SK-N-SH treated with all-trans-retinoic acid at 6 μM for 48 hours (cell line): ENCODE measurements at regions not wholly inside any gene's neighbourhood (a gene's known extent, or its start where the extent isn't known, plus 50 kb on each side); places are given as distances from the start of the nearest gene placed in this dataset.

Experiments used
- ATAC-seq: fragments of 200-7000 bp; cut with Tn5 transposase; 3 replicates; pipeline ENCODE4 v1.9.1; 2020; ENCODE audit warnings: mild to moderate bottlenecking, moderate library complexity
- ARNTL ChIP-seq: fragments of 450-650 bp; formaldehyde crosslinking; IDR thresholded peaks from 2 replicates; pipeline ENCODE4 v1.5.0; 2020; ENCODE audit warnings: low read depth, mild to moderate bottlenecking, moderate library complexity, borderline replicate concordance
- BACH2 ChIP-seq: fragments of 250-450 bp; sonication (Bioruptor Pico); IDR thresholded peaks from 2 replicates; pipeline ENCODE4 v1.9.0; 2021; ENCODE audit warnings: mild to moderate bottlenecking, borderline replicate concordance
- CSDC2 ChIP-seq: fragments of 250-450 bp; sonication (Bioruptor Pico); IDR thresholded peaks from 2 replicates; pipeline ENCODE4 v1.5.0; 2020; ENCODE audit warnings: mild to moderate bottlenecking, moderate library complexity
- ESRRG ChIP-seq: fragments of 250-450 bp; sonication (Bioruptor Pico); IDR thresholded peaks from 2 replicates; pipeline ENCODE4 v1.6.1; 2021; ENCODE audit warnings: mild to moderate bottlenecking
- OSR1 ChIP-seq: fragments of 250-450 bp; sonication (Bioruptor Pico); IDR thresholded peaks from 2 replicates; pipeline ENCODE4 v1.8.0; 2022; ENCODE audit warnings: moderate library complexity, mild to moderate bottlenecking, inconsistent platforms
- PPARA ChIP-seq: fragments of 250-450 bp; sonication (Bioruptor Pico); IDR thresholded peaks from 2 replicates; pipeline ENCODE4 v1.5.0; 2020; ENCODE audit warnings: mild to moderate bottlenecking, borderline replicate concordance
- RARB ChIP-seq: fragments of 250-450 bp; sonication (Bioruptor Pico); IDR thresholded peaks from 2 replicates; pipeline ENCODE4 v1.8.0; 2021; ENCODE audit warnings: mild to moderate bottlenecking, moderate library complexity
- SNAI2 ChIP-seq: fragments of 250-450 bp; sonication (Bioruptor Pico); IDR thresholded peaks from 2 replicates; pipeline ENCODE4 v1.5.0; 2020; ENCODE audit warnings: mild to moderate bottlenecking, moderate library complexity
- TCF4 ChIP-seq: fragments of 250-450 bp; sonication (Bioruptor Pico); IDR thresholded peaks from 2 replicates; pipeline ENCODE4 v1.8.0; 2021; ENCODE audit warnings: mild to moderate bottlenecking, moderate library complexity, borderline replicate concordance
- TOX ChIP-seq: fragments of 250-450 bp; sonication (Bioruptor Pico); IDR thresholded peaks from 2 replicates; pipeline ENCODE4 v1.8.0; 2021; ENCODE audit warnings: mild to moderate bottlenecking, moderate library complexity, borderline replicate concordance
- ZC3H10 ChIP-seq: fragments of 250-450 bp; sonication (Bioruptor Pico); IDR thresholded peaks from 2 replicates; pipeline ENCODE4 v1.5.1; 2021; ENCODE audit warnings: mild to moderate bottlenecking, moderate library complexity
- ZFP3 ChIP-seq: fragments of 250-450 bp; sonication (Bioruptor Pico); IDR thresholded peaks from 2 replicates; pipeline ENCODE4 v1.5.0; 2020; ENCODE audit warnings: mild to moderate bottlenecking, moderate library complexity
- ZFP30 ChIP-seq: fragments of 450-650 bp; formaldehyde crosslinking; IDR thresholded peaks from 2 replicates; pipeline ENCODE4 v1.5.0; 2022; ENCODE audit warnings: mild to moderate bottlenecking, moderate library complexity
- ZNF565 ChIP-seq: fragments of 450-650 bp; formaldehyde crosslinking; conservative IDR thresholded peaks from 2 replicates; pipeline ENCODE4 v1.5.0; 2020; ENCODE audit warnings: low read depth, mild to moderate bottlenecking, moderate library complexity
- ZNF70 ChIP-seq: fragments of 450-650 bp; formaldehyde crosslinking; IDR thresholded peaks from 2 replicates; pipeline ENCODE4 v1.5.0; 2020; ENCODE audit warnings: mild to moderate bottlenecking, moderate library complexity
- ZNF8 ChIP-seq: fragments of 450-650 bp; formaldehyde crosslinking; IDR thresholded peaks from 2 replicates; pipeline ENCODE4 v1.5.0; 2020; ENCODE audit warnings: mild to moderate bottlenecking, moderate library complexity
- TF ChIP-seq, protein P1 (sequence below): fragments of 250-450 bp; sonication (Bioruptor Pico); IDR thresholded peaks from 2 replicates; pipeline ENCODE4 v1.5.1; 2021; ENCODE audit warnings: mild to moderate bottlenecking, moderate library complexity
- TF ChIP-seq, protein P2 (sequence below): fragments of 250-450 bp; sonication (Bioruptor Pico); IDR thresholded peaks from 2 replicates; pipeline ENCODE4 v1.8.0; 2020; ENCODE audit warnings: mild to moderate bottlenecking, moderate library complexity, borderline replicate concordance
- TF ChIP-seq, protein P3 (sequence below): fragments of 250-450 bp; sonication (Bioruptor Pico); IDR thresholded peaks from 2 replicates; pipeline ENCODE4 v1.8.0; 2021; ENCODE audit warnings: low read depth, mild to moderate bottlenecking, moderate library complexity, borderline replicate concordance
- TF ChIP-seq, protein P4 (sequence below): fragments of 250-450 bp; sonication (Bioruptor Pico); IDR thresholded peaks from 2 replicates; pipeline ENCODE4 v1.5.0; 2020; ENCODE audit warnings: mild to moderate bottlenecking, moderate library complexity

DNA sequence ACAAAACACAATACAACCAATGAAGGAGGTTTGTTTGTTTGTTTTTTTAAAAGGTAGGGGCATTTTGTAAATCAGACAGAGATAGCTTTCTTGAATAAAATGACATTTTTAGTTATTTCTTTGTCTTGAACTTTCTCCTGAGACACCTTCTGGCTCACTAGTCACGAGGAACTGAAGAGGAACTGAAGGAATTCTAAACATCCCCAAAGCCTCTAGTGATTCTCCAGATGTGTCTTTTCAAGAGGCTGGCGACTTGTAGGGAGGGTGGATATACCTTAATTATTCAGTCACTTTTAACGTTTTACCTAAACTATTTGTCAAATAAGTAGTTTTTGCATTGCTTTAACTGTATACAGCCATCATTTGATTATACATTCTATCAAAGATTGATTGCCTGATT lies 211.2 kb upstream of the LRIG3 start (continued):
- TF ChIP-seq, protein P1, sequence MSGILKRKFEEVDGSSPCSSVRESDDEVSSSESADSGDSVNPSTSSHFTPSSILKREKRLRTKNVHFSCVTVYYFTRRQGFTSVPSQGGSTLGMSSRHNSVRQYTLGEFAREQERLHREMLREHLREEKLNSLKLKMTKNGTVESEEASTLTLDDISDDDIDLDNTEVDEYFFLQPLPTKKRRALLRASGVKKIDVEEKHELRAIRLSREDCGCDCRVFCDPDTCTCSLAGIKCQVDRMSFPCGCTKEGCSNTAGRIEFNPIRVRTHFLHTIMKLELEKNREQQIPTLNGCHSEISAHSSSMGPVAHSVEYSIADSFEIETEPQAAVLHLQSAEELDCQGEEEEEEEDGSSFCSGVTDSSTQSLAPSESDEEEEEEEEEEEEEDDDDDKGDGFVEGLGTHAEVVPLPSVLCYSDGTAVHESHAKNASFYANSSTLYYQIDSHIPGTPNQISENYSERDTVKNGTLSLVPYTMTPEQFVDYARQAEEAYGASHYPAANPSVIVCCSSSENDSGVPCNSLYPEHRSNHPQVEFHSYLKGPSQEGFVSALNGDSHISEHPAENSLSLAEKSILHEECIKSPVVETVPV (CRISPR knock-in tag) = no peak
- TF ChIP-seq, all 23 proteins: peak for 0

DNA sequence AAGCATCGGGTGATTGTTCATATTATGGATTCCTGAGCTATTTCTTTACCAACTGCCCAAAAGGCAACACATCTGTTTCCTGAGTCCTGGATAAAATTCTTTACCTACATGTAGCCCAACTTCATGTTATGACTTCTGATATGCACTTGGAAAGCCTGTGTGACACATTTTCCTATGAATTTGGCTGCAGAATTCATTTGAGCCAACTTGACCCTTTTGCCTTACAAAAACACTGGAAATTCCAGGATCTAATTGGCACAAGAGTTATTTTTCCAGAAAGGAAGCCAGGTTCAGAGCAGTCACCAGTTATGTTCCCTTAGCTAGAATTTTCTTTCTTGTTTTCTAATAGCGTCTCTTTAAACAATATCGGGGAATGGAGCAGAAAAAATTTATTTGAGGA lies 202.5 kb upstream of the LRIG3 start:
- ATAC-seq = no peak
- TF ChIP-seq BACH2 (CRISPR knock-in tag) (no peak), PPARA (CRISPR knock-in tag) (no peak), RARB (no peak)

DNA sequence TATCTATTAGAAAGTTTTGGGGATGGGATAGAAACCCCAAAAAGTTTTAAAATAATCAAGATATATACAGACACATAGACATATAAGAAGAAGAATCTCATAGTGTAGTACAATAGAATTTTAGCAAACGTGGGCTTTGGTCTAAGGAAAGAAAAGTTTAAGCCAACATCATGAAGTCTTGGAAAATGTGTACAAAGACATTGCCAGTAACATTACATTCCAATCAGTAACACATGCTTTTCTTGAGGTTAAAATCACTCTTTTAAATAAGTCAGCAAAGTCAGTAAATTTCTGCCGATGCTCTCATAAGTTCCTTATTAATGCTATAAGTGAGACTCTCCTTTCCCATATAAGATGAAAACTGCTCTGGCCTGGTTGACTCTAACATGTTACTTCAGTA lies 201.1 kb upstream of the LRIG3 start:
- TF ChIP-seq TCF4 (CRISPR knock-in tag) (no peak), SNAI2 (CRISPR knock-in tag) (no peak), TOX (no peak), CSDC2 (CRISPR knock-in tag) (no peak), BACH2 (CRISPR knock-in tag) (no peak)
- TF ChIP-seq, protein P1 (CRISPR knock-in tag) = no peak
- TF ChIP-seq, protein P2, sequence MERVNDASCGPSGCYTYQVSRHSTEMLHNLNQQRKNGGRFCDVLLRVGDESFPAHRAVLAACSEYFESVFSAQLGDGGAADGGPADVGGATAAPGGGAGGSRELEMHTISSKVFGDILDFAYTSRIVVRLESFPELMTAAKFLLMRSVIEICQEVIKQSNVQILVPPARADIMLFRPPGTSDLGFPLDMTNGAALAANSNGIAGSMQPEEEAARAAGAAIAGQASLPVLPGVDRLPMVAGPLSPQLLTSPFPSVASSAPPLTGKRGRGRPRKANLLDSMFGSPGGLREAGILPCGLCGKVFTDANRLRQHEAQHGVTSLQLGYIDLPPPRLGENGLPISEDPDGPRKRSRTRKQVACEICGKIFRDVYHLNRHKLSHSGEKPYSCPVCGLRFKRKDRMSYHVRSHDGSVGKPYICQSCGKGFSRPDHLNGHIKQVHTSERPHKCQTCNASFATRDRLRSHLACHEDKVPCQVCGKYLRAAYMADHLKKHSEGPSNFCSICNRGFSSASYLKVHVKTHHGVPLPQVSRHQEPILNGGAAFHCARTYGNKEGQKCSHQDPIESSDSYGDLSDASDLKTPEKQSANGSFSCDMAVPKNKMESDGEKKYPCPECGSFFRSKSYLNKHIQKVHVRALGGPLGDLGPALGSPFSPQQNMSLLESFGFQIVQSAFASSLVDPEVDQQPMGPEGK = no peak
- TF ChIP-seq, protein P3, sequence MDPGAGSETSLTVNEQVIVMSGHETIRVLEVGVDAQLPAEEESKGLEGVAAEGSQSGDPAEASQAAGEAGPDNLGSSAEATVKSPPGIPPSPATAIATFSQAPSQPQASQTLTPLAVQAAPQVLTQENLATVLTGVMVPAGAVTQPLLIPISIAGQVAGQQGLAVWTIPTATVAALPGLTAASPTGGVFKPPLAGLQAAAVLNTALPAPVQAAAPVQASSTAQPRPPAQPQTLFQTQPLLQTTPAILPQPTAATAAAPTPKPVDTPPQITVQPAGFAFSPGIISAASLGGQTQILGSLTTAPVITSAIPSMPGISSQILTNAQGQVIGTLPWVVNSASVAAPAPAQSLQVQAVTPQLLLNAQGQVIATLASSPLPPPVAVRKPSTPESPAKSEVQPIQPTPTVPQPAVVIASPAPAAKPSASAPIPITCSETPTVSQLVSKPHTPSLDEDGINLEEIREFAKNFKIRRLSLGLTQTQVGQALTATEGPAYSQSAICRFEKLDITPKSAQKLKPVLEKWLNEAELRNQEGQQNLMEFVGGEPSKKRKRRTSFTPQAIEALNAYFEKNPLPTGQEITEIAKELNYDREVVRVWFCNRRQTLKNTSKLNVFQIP (CRISPR knock-in tag) = no peak
- no peak for ATAC-seq

DNA sequence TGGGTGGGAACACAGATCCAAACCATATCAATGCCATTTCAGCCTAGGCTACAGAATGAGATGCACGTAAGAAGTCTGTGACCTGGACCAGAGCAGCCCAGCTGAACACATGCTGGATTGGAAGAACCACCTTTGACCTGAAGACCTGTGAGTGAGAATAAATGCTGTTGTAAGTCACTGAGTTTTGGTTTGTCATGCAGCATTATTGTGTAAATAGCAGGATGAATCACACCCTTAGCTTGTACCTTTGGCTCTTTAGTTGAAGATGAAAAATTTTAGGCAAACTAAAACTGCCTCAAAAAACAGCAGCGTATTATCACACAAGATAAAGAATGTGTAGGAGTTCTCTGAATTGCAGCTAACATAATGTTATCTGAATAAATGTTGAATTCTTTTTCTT lies 199.4 kb upstream of the LRIG3 start:
- TF ChIP-seq BACH2 (CRISPR knock-in tag) = no peak
- TF ChIP-seq SNAI2 (CRISPR knock-in tag) = no peak
- TF ChIP-seq ZNF565 (CRISPR knock-in tag) = no peak
- no peak for TF ChIP-seq RARB
- TF ChIP-seq, all 23 proteins: peak for 0
- no peak for ATAC-seq

DNA sequence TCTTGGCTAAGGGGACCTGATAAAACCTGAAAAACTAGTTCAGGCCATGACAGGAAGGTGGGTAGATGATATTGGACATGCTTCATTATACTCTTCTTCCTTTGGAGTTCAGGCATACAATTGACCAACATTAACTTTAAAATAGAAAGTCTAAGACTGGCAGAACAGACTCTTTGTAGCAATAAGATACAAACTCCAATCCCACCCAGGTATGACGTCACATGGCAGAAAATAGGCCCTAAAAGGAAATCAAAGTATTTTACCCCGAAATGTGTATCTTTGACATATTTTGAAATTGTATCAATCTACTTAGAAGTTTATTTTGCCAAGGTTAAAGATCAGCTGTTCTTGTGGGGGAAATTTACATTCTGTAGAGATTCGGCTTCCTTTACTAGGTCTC lies 198.1 kb upstream of the LRIG3 start:
- no peak for TF ChIP-seq TCF4 (CRISPR knock-in tag)
- no peak for TF ChIP-seq ZFP3 (CRISPR knock-in tag)
- TF ChIP-seq, protein P3 (CRISPR knock-in tag) = no peak
- no peak for TF ChIP-seq OSR1
- TF ChIP-seq, protein P1 (CRISPR knock-in tag) = no peak
- TF ChIP-seq ZC3H10 = no peak
- no peak for TF ChIP-seq TOX
- no peak for TF ChIP-seq ZNF8
- no peak for TF ChIP-seq CSDC2 (CRISPR knock-in tag)
- no peak for TF ChIP-seq ZNF565 (CRISPR knock-in tag)
- TF ChIP-seq RARB = no peak
- TF ChIP-seq ESRRG = no peak
- no peak for TF ChIP-seq SNAI2 (CRISPR knock-in tag)
- no peak for TF ChIP-seq ARNTL
- no peak for TF ChIP-seq ZFP30
- TF ChIP-seq ZNF70 (CRISPR knock-in tag) = no peak
- TF ChIP-seq PPARA (CRISPR knock-in tag) = no peak
- TF ChIP-seq, protein P4, sequence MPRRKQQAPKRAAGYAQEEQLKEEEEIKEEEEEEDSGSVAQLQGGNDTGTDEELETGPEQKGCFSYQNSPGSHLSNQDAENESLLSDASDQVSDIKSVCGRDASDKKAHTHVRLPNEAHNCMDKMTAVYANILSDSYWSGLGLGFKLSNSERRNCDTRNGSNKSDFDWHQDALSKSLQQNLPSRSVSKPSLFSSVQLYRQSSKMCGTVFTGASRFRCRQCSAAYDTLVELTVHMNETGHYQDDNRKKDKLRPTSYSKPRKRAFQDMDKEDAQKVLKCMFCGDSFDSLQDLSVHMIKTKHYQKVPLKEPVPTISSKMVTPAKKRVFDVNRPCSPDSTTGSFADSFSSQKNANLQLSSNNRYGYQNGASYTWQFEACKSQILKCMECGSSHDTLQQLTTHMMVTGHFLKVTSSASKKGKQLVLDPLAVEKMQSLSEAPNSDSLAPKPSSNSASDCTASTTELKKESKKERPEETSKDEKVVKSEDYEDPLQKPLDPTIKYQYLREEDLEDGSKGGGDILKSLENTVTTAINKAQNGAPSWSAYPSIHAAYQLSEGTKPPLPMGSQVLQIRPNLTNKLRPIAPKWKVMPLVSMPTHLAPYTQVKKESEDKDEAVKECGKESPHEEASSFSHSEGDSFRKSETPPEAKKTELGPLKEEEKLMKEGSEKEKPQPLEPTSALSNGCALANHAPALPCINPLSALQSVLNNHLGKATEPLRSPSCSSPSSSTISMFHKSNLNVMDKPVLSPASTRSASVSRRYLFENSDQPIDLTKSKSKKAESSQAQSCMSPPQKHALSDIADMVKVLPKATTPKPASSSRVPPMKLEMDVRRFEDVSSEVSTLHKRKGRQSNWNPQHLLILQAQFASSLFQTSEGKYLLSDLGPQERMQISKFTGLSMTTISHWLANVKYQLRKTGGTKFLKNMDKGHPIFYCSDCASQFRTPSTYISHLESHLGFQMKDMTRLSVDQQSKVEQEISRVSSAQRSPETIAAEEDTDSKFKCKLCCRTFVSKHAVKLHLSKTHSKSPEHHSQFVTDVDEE = no peak
- ATAC-seq = no peak
